GM10266 (cell line): ENCODE measurements at regions not wholly inside any gene's neighbourhood (a gene's known extent, or its start where the extent isn't known, plus 50 kb on each side); places are given as distances from the start of the nearest gene placed in this dataset.

Experiments used
- DNase-seq: peaks from one replicate; pipeline ENCODE4 v3.0.0; 2012; ENCODE audit errors: extremely low spot score
- CTCF ChIP-seq: IDR thresholded peaks from 2 replicates; pipeline ENCODE4 v1.5.1; 2012; ENCODE audit warnings: mild to moderate bottlenecking, low read depth; ENCODE audit not compliant: control insufficient read depth, insufficient read depth; ENCODE audit errors: missing control alignments

GRCh38 chr7:52764492-52765169, 270.8 kb upstream of the POM121L12 start:
- no peak for DNase-seq
- TF ChIP-seq CTCF = no peak

- TF ChIP-seq CTCF = no peak
- no peak for DNase-seq
Observed at GRCh38 chr7:52758356-52758755, 277.1 kb upstream of the POM121L12 start.

GRCh38 chr7:52753855-52754254, 281.6 kb upstream of the POM121L12 start:
- no peak for TF ChIP-seq CTCF
- DNase-seq = no peak

GRCh38 chr7:52752891-52753290, 282.5 kb upstream of the POM121L12 start:
- DNase-seq = no peak
- no peak for TF ChIP-seq CTCF

- DNase-seq = no peak
- no peak for TF ChIP-seq CTCF
Observed at GRCh38 chr7:52749880-52750279, 285.6 kb upstream of the POM121L12 start.

- no peak for TF ChIP-seq CTCF
Observed at GRCh38 chr7:52747817-52748216, 287.6 kb upstream of the POM121L12 start.

GRCh38 chr7:52741670-52742290, 293.7 kb upstream of the POM121L12 start:
- TF ChIP-seq CTCF = no peak
- no peak for DNase-seq

More at GRCh38 chr7:52747817-52748216, 287.6 kb upstream of the POM121L12 start:
- DNase-seq = no peak
